Lower lobe of right lung (tissue), 2 donors: ENCODE measurements at regions not wholly inside any gene's neighbourhood (a gene's known extent, or its start where the extent isn't known, plus 50 kb on each side); places are given as distances from the start of the nearest gene placed in this dataset.
"Not testable (repeated sequence)": the region's sequence is repeated elsewhere in the genome, so short reads cannot be mapped to it uniquely, and the experiment has no call there.

Experiments used
- ATAC-seq, 2 donors: fragments of 200-7000 bp; cut with Tn5 transposase; one replicate each; pipeline ENCODE4 v1.9.1; 2020 to 2022; ENCODE audit warnings: mild to moderate bottlenecking in 2 of 2, moderate library complexity in 2 of 2
- DNase-seq: peaks from one replicate; pipeline ENCODE4 v3.0.0-alpha.2; 2020
- H3K27ac ChIP-seq: fragments of 200-600 bp; one replicate; pipeline ENCODE4 v1.8.0; 2022
- H3K27me3 ChIP-seq: fragments of 200-600 bp; one replicate; pipeline ENCODE4 v1.8.0; 2022; ENCODE audit warnings: low read depth
- H3K36me3 ChIP-seq: fragments of 200-600 bp; one replicate; pipeline ENCODE4 v1.8.0; 2022; ENCODE audit warnings: mild to moderate bottlenecking
- H3K4me1 ChIP-seq: fragments of 200-600 bp; one replicate; pipeline ENCODE4 v1.8.0; 2022
- H3K4me3 ChIP-seq: fragments of 200-600 bp; one replicate; pipeline ENCODE4 v1.8.0; 2022; ENCODE audit warnings: mild to moderate bottlenecking
- H3K9me3 ChIP-seq: fragments of 200-600 bp; one replicate; pipeline ENCODE4 v1.8.0; 2022
- CTCF ChIP-seq: fragments of 200-600 bp; IDR thresholded peaks from one replicate; pipeline ENCODE4 v1.8.0; 2022; ENCODE audit warnings: antibody characterized with exemption, mild to moderate bottlenecking
- intact Hi-C: fragments of 100-400 bp; cut with DNase I; formaldehyde crosslinking; loops from one replicate; pipeline ENCODE4 v1.11.0; 2022
- donor health status: DM: no; HTN: yes; CAD: no; lungs with severe emphysema.

GRCh38 chr4:103400405-103400804 lies 202.3 kb upstream of the CENPE start:
- DNase-seq, result no peak
- H3K4me3 ChIP-seq, result no peak overlapping the region
- H3K9me3 ChIP-seq, result no peaks in the 10 kb centered on the region
- no peak for TF ChIP-seq CTCF
- H3K4me1 ChIP-seq, result no peaks in the 10 kb centered on the region
- H3K27me3 ChIP-seq, result no peaks in the 10 kb centered on the region
- H3K36me3 ChIP-seq, result no peaks in the 10 kb centered on the region
- ATAC-seq, result no peak
- no peak overlapping the region for H3K27ac ChIP-seq
- intact Hi-C loops, result no loop called here

DNA sequence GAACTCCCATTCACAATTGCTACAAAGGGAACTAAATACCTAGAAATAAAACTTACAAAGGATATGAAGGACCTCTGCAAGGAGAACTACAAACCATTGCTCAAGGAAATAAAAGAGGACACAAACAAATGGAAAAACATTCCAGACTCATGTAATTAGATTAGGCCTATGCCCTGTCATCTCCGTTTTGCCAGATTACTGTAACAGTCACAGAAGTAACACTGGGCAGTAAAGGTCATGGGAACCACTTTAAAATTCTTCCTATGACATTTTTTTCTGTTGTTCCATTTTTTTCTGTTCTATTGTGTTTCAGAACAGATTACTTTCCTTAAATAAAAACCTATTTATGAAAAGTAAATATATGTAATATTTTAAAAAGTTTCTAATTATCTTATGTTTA lies 199.4 kb upstream of the CENPE start:
- no peak for TF ChIP-seq CTCF
- ATAC-seq, result no peak
- no peaks in the 10 kb centered on the region for H3K27me3 ChIP-seq
- H3K4me3 ChIP-seq, result no peak overlapping the region
- H3K27ac ChIP-seq, result no peak overlapping the region
- H3K4me1 ChIP-seq, result no peaks in the 10 kb centered on the region
- H3K9me3 ChIP-seq, result no peaks in the 10 kb centered on the region
- H3K36me3 ChIP-seq, result no peaks in the 10 kb centered on the region
- DNase-seq, result no peak
- intact Hi-C loops, result no loop called here

GRCh38 chr4:103387508-103388011 lies 189.4 kb upstream of the CENPE start:
- DNase-seq, H3K4me3 ChIP-seq, H3K27me3 ChIP-seq, H3K9me3 ChIP-seq, H3K4me1 ChIP-seq, H3K36me3 ChIP-seq, ATAC-seq, H3K27ac ChIP-seq, intact Hi-C loops: not testable (repeated sequence)

DNA sequence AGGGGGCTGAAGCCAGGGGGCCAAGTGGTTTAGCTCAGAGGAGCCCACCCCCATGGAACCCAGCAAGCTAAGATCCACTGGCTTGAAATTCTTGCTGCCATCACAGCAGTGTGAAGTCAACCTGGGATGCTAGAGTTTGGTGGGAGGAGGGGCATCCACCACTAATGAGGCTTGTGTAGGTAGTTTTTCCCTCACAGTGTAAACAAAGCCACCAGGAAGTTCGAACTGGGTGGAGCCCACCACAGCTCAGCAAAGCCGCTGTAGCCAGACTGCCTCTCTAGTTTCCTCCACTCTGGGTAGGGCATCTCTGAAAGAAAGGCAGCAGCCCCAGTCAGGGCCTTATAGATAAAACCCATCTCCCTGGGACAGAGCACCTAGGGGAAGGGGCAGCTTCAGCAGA lies 187.4 kb upstream of the CENPE start:
- H3K9me3 ChIP-seq, H3K4me3 ChIP-seq, H3K4me1 ChIP-seq, intact Hi-C loops, ATAC-seq, H3K27me3 ChIP-seq, H3K27ac ChIP-seq, H3K36me3 ChIP-seq, DNase-seq: not testable (repeated sequence)

GRCh38 chr4:103375278-103375677 lies 177.1 kb upstream of the CENPE start:
- Histone ChIP-seq H3K36me3 (no peaks in the 10 kb centered on the region), H3K4me3 (no peak overlapping the region), H3K4me1 (no peaks in the 10 kb centered on the region), H3K27ac (no peak overlapping the region), H3K27me3 (no peaks in the 10 kb centered on the region), H3K9me3 (no peaks in the 10 kb centered on the region)
- intact Hi-C loops, result no loop called here
- DNase-seq (no peak), ATAC-seq (no peak)
- no peak for TF ChIP-seq CTCF

DNA sequence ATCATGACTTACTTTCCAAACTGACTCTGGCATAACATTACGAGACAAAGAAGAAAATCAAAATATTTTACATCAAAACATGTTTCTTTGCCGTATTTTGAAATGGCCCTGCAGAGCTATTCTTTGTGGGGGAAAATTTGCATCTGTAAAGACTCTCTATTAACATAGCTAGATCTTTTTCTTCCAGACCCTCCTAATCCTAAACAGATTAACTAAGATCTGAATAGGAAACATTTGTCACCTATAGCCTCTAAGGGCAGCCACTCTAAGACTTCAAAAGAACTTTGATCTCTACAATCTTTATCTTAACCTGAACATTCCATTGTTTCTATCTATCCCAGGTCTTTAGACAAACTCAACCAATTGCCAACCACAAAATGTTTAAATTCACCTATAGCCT lies 176.6 kb upstream of the CENPE start:
- DNase-seq, result no peak
- no peaks in the 10 kb centered on the region for H3K9me3 ChIP-seq
- TF ChIP-seq CTCF, result no peak

DNA sequence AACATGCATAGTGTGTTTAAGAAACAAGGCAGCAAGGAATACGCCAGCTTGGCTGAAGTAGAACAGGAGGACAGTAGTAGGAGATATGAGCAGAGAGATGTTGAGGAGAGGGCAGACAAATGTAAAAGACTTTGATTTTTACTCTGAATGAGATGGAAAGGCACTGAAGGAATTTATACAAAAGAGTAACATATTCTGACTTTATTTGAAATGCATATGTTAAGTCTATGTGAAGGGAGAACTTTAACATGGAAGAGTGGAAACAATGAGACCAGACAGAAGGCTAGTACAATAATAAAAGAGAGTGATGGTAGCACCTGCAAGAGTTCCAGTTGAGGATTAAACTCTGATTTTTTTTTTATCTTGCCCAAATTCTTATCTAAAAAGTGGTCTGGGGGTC lies 176.2 kb upstream of the CENPE start:
- Histone ChIP-seq H3K4me1 (no peaks in the 10 kb centered on the region), H3K27me3 (no peaks in the 10 kb centered on the region), H3K27ac (no peak overlapping the region), H3K9me3 (no peaks in the 10 kb centered on the region), H3K36me3 (no peaks in the 10 kb centered on the region), H3K4me3 (no peak overlapping the region)
- DNase-seq, result no peak
- no peak for TF ChIP-seq CTCF
- ATAC-seq, result no peak
- intact Hi-C loops, result no loop called here

More for the DNA sequence above, 176.6 kb upstream of the CENPE start:
- H3K27ac ChIP-seq, result no peak overlapping the region
- H3K4me1 ChIP-seq, result no peaks in the 10 kb centered on the region
- H3K27me3 ChIP-seq, result no peaks in the 10 kb centered on the region
- no peak overlapping the region for H3K4me3 ChIP-seq
- H3K36me3 ChIP-seq, result no peaks in the 10 kb centered on the region
- intact Hi-C loops, result no loop called here
- no peak for ATAC-seq
